ENCODE measurements at regions not wholly inside any gene's neighbourhood (a gene's known extent, or its start where the extent isn't known, plus 50 kb on each side); places are given as distances from the start of the nearest gene placed in this dataset.

- no peak for ATAC-seq (ENCODE audit: low FRiP score)
These were observed 1462.1 kb downstream of the DPP10 start for GRCh38 chr2:115904516-115904915.

GRCh38 chr2:115908731-115909130 lies 1466.3 kb downstream of the DPP10 start:
- TF ChIP-seq CTCF (IDR thresholded peaks at IDR 0.05), result no peak
- DNase-seq (ENCODE audit: low spot score) (no peak), ATAC-seq (ENCODE audit: low FRiP score) (no peak)

More at GRCh38 chr2:115904516-115904915, 1462.1 kb downstream of the DPP10 start:
- TF ChIP-seq CTCF (IDR thresholded peaks at IDR 0.05), result no peak
- no peak for DNase-seq (ENCODE audit: low spot score)

GRCh38 chr2:115910270-115910669 lies 1467.8 kb downstream of the DPP10 start:
- no peak for ATAC-seq (ENCODE audit: low FRiP score)
- no peak for TF ChIP-seq CTCF (IDR thresholded peaks at IDR 0.05)
- DNase-seq (ENCODE audit: low spot score), result no peak

- TF ChIP-seq CTCF (IDR thresholded peaks at IDR 0.05), result no peak
- ATAC-seq (ENCODE audit: low FRiP score) (no peak), DNase-seq (ENCODE audit: low spot score) (no peak)
These were observed 1471.5 kb downstream of the DPP10 start for GRCh38 chr2:115913921-115914320.

GRCh38 chr2:115921541-115921940 lies 1479.1 kb downstream of the DPP10 start:
- ATAC-seq (ENCODE audit: low FRiP score) (no peak), DNase-seq (ENCODE audit: low spot score) (no peak)
- TF ChIP-seq CTCF (IDR thresholded peaks at IDR 0.05), result no peak

GRCh38 chr2:115939902-115940301 lies 1497.5 kb downstream of the DPP10 start:
- no peak for ATAC-seq (ENCODE audit: low FRiP score)
- DNase-seq (ENCODE audit: low spot score), result no peak
- no peak for TF ChIP-seq CTCF (IDR thresholded peaks at IDR 0.05)

GRCh38 chr2:115942800-115943199 lies 1500.4 kb downstream of the DPP10 start:
- no peak for ATAC-seq (ENCODE audit: low FRiP score)
- DNase-seq (ENCODE audit: low spot score), result no peak
- no peak for TF ChIP-seq CTCF (IDR thresholded peaks at IDR 0.05)
